Osteocyte (in vitro differentiated cells): ENCODE measurements at regions not wholly inside any gene's neighbourhood (a gene's known extent, or its start where the extent isn't known, plus 50 kb on each side); places are given as distances from the start of the nearest gene placed in this dataset.

Source experiments
- DNase-seq: peaks from one replicate; pipeline ENCODE4 v3.0.0; 2021; ENCODE audit warnings: mixed read lengths; ENCODE audit not compliant: unreplicated experiment; ENCODE audit errors: extremely low spot score
- H3K27ac Mint-ChIP-seq: one replicate; pipeline ENCODE4 v1.8.0; 2021; ENCODE audit warnings: mild to moderate bottlenecking, mixed read lengths; ENCODE audit not compliant: unreplicated experiment
- H3K27me3 Mint-ChIP-seq: one replicate; pipeline ENCODE4 v1.8.0; 2021; ENCODE audit warnings: mixed read lengths; ENCODE audit not compliant: unreplicated experiment
- H3K36me3 Mint-ChIP-seq: one replicate; pipeline ENCODE4 v1.8.0; 2021; ENCODE audit warnings: mixed read lengths; ENCODE audit not compliant: unreplicated experiment
- H3K4me1 Mint-ChIP-seq: one replicate; pipeline ENCODE4 v1.8.0; 2021; ENCODE audit warnings: mixed read lengths; ENCODE audit not compliant: unreplicated experiment
- H3K4me3 Mint-ChIP-seq: one replicate; pipeline ENCODE4 v1.8.0; 2021; ENCODE audit warnings: mild to moderate bottlenecking, moderate library complexity, mixed read lengths; ENCODE audit not compliant: unreplicated experiment
- H3K9me3 Mint-ChIP-seq: one replicate; pipeline ENCODE4 v1.8.0; 2021; ENCODE audit warnings: mixed read lengths; ENCODE audit not compliant: unreplicated experiment
- CTCF ChIP-seq: fragments of 200-600 bp; sonication (generic); IDR thresholded peaks from 2 replicates; pipeline ENCODE4 v1.5.0; 2021; ENCODE audit warnings: antibody characterized with exemption, mild to moderate bottlenecking, moderate library complexity

- H3K4me3 Mint-ChIP-seq, result no peak overlapping the region
- no peaks in the 10 kb centered on the region for H3K4me1 Mint-ChIP-seq
- no peak for TF ChIP-seq CTCF
- H3K9me3 Mint-ChIP-seq, result no peaks in the 10 kb centered on the region
- no peaks in the 10 kb centered on the region for H3K36me3 Mint-ChIP-seq
- DNase-seq, result no peak
- no peak overlapping the region for H3K27ac Mint-ChIP-seq
- H3K27me3 Mint-ChIP-seq, result no peaks in the 10 kb centered on the region
Observed at GRCh38 chr6:6790891-6791290, 202.4 kb downstream of the LY86 start.

- Mint-ChIP-seq H3K4me3 (no peak overlapping the region), H3K27ac (no peak overlapping the region), H3K36me3 (no peaks in the 10 kb centered on the region), H3K9me3 (no peaks in the 10 kb centered on the region), H3K4me1 (no peaks in the 10 kb centered on the region), H3K27me3 (no peaks in the 10 kb centered on the region)
- TF ChIP-seq CTCF, result no peak
- DNase-seq, result no peak
Observed at GRCh38 chr6:6793388-6794250, 205.1 kb downstream of the LY86 start.

GRCh38 chr6:6795393-6795792 lies 206.9 kb downstream of the LY86 start:
- no peak overlapping the region for H3K4me3 Mint-ChIP-seq
- no peak for TF ChIP-seq CTCF
- H3K4me1 Mint-ChIP-seq, result no peaks in the 10 kb centered on the region
- no peaks in the 10 kb centered on the region for H3K27me3 Mint-ChIP-seq
- H3K36me3 Mint-ChIP-seq, result no peaks in the 10 kb centered on the region
- no peaks in the 10 kb centered on the region for H3K9me3 Mint-ChIP-seq
- DNase-seq, result no peak
- H3K27ac Mint-ChIP-seq, result no peak overlapping the region

GRCh38 chr6:6796818-6797217 lies 208.3 kb downstream of the LY86 start:
- Mint-ChIP-seq H3K4me1 (no peaks in the 10 kb centered on the region), H3K9me3 (no peaks in the 10 kb centered on the region), H3K36me3 (no peaks in the 10 kb centered on the region), H3K27ac (no peak overlapping the region), H3K4me3 (no peak overlapping the region), H3K27me3 (no peaks in the 10 kb centered on the region)
- DNase-seq, result no peak
- TF ChIP-seq CTCF, result no peak

GRCh38 chr6:6798448-6798860 lies 209.9 kb downstream of the LY86 start:
- H3K27me3 Mint-ChIP-seq, result peaks cover 2% of the 10 kb centered on the region
- no peak for TF ChIP-seq CTCF

More at GRCh38 chr6:6798448-6798860, 209.9 kb downstream of the LY86 start:
- no peaks in the 10 kb centered on the region for H3K9me3 Mint-ChIP-seq
- H3K36me3 Mint-ChIP-seq, result no peaks in the 10 kb centered on the region
- H3K4me3 Mint-ChIP-seq, result no peak overlapping the region
- DNase-seq, result no peak
- no peaks in the 10 kb centered on the region for H3K4me1 Mint-ChIP-seq
- H3K27ac Mint-ChIP-seq, result no peak overlapping the region
